ENCODE measurements at regions not wholly inside any gene's neighbourhood (a gene's known extent, or its start where the extent isn't known, plus 50 kb on each side); places are given as distances from the start of the nearest gene placed in this dataset.
A peak's percentile ranks its signal among the peaks of the same experiment; 100 is the strongest.
"Not testable (repeated sequence)": the region's sequence is repeated elsewhere in the genome, so short reads cannot be mapped to it uniquely, and the experiment has no call there.

- no peak for FAIRE-seq
Measured at GRCh38 chr13:64684108-64684507, 2546.0 kb downstream of the PCDH9 start.

GRCh38 chr13:64680739-64681138 lies 2549.4 kb downstream of the PCDH9 start:
- no peak for FAIRE-seq
- no peak for DNase-seq (ENCODE audit: insufficient read length, low spot score)

More at GRCh38 chr13:64684108-64684507, 2546.0 kb downstream of the PCDH9 start:
- DNase-seq (ENCODE audit: insufficient read length, low spot score): no peak

DNA sequence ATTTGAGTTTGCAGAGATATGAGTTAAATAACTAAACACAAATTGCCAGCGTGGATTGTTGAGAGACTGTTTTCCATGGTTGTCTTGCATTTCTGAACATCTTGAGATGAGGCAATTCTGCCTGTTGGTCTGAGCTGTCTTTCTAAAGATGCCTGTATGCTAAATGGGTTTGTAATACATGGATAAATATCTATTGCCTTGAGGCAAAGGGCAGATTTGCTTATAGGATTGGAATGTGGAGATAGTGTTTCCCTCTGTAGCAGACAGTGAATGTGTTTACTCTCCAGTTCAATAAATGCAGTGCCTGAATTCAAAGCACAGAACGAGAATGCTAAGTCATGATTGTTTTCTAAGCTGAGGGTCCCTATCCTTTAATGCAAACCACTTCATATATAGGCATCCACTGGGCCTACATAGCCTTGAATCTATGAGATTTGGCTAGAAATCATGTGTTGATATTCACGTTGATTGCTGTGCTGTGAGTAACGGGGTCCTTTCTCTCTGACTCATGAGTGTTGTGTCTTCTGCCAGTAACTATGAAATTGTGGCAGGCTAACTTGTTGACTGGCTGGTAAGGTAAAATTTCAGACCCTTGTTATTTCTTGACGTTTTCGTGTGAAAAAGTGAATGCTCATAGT lies 2554.8 kb downstream of the PCDH9 start:
- DNase-seq (ENCODE audit: insufficient read length, low spot score): peak; percentile 21
- FAIRE-seq: peak; percentile 76

GRCh38 chr13:64674126-64674525 lies 2556.0 kb downstream of the PCDH9 start:
- no peak for DNase-seq (ENCODE audit: insufficient read length, low spot score)
- FAIRE-seq: no peak

- no peak for FAIRE-seq
- DNase-seq (ENCODE audit: insufficient read length, low spot score): no peak
Measured at GRCh38 chr13:64672751-64673150, 2557.4 kb downstream of the PCDH9 start.

DNA sequence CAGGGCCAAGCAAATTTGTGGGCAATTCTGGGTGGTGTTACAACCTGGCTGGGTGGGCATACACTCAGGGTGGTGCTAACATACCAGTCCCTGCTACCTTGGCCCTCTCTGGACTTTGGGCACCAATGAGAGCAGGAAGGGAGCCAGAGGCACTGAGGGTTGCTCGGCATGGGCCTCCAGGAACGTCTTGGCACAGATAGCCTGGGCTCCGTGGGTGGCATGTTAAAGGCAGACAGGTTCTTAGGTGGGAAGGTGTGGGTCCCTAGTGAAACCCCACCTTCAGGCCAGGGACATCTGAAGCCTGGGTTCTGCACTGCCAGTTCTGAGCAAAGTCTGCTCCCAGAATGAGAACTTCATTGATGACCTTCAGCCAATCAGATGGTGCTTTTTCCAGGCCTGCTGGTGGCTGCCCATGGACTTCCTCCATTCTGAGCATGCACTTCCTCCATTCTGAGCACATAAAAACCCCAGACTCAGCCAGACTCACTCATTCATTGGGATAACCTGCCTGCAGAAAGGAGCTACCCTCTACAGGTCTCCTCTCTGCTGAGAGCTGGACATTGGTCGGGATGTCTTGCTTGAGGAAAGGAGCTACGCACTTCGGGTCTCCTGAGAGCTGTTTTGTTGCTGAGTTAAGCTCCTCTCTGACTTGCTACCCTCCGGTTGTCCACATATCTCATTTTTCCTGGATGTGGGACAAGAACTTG lies 2567.1 kb downstream of the PCDH9 start:
- FAIRE-seq: no peak
- no peak for DNase-seq (ENCODE audit: insufficient read length, low spot score)

GRCh38 chr13:64648293-64648692 lies 2581.8 kb downstream of the PCDH9 start:
- DNase-seq (ENCODE audit: insufficient read length, low spot score): no peak
- FAIRE-seq: no peak

- no peak for DNase-seq (ENCODE audit: insufficient read length, low spot score)
Measured at GRCh38 chr13:64643066-64643465, 2587.1 kb downstream of the PCDH9 start.

DNA sequence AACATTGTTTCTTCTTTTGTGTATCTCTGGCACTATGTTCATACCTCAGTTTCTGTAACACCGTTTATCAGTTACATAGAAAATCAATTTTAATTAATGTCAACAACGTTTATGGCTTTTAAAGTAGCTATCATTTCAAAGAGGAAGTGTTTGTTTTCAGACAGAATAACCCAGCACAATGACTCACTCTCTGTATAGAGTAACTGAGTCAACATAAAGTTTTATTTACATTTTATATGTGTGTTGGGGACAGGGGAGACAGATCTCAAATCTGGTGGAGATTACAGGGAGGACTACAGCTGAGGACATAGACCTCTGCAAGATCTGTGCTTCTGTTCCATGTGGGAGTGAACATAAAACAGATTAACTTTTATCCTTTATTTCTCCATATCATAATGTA lies 2590.1 kb downstream of the PCDH9 start:
- no peak for DNase-seq (ENCODE audit: insufficient read length, low spot score)
- FAIRE-seq: no peak

More at GRCh38 chr13:64643066-64643465, 2587.1 kb downstream of the PCDH9 start:
- no peak for FAIRE-seq

GRCh38 chr13:64639206-64639605 lies 2590.9 kb downstream of the PCDH9 start:
- FAIRE-seq: no peak
- DNase-seq (ENCODE audit: insufficient read length, low spot score): no peak

- FAIRE-seq (no peak), DNase-seq (ENCODE audit: insufficient read length, low spot score) (no peak)
Measured at GRCh38 chr13:64633948-64634347, 2596.2 kb downstream of the PCDH9 start.

DNA sequence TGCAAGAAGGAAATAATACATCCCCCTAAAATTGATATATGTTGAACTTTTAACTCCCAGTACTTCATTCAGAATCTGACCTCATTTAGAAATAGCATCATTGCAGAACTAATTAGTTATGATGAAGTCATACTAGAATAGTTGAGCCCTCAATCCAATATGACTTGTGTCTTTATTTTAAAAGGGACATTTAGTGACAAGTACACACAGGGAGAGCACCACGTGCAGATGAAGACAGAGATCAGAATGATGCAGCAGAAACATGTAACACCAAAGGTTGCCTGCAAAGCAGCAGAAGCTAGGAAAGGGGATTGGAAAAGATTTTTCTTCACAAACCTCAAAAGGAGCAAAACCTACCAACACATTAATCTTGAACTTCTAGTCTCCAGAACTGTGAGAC lies 2602.5 kb downstream of the PCDH9 start:
- DNase-seq (ENCODE audit: insufficient read length, low spot score) (no peak), FAIRE-seq (no peak)

- DNase-seq (ENCODE audit: insufficient read length, low spot score): no peak
- FAIRE-seq: no peak
Measured at GRCh38 chr13:64626105-64626504, 2604.0 kb downstream of the PCDH9 start.

GRCh38 chr13:64617231-64617630 lies 2612.9 kb downstream of the PCDH9 start:
- DNase-seq (ENCODE audit: insufficient read length, low spot score): no peak
- FAIRE-seq: no peak

DNA sequence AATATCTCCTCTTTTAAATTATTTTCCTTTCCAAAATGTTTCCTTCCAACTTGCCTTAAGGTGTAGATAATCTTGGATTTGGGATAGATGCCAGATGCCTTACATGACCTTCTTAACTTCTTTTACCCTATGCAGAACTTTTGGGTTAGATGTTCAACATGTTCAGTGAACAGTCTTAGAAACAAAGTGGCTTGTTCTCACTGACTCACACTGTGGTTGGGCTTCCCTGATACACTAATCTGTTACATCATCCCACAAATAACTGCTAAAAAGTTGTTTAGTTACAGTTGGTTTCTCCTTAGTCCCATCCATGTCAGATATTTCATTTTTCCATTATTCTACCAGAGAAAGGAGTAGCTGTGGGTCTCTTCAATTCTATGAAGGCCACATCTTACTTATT lies 2638.2 kb downstream of the PCDH9 start:
- no peak for FAIRE-seq
- no peak for DNase-seq (ENCODE audit: insufficient read length, low spot score)

- no peak for DNase-seq (ENCODE audit: insufficient read length, low spot score)
Measured at GRCh38 chr13:64579331-64579730, 2650.8 kb downstream of the PCDH9 start.

GRCh38 chr13:64568748-64569147 lies 2661.4 kb downstream of the PCDH9 start:
- DNase-seq (ENCODE audit: insufficient read length, low spot score): no peak
- FAIRE-seq: no peak

More at GRCh38 chr13:64579331-64579730, 2650.8 kb downstream of the PCDH9 start:
- no peak for FAIRE-seq

- FAIRE-seq; DNase-seq (ENCODE audit: insufficient read length, low spot score): not testable (repeated sequence)
Measured at GRCh38 chr13:64558031-64558430, 2672.1 kb downstream of the PCDH9 start.

DNA sequence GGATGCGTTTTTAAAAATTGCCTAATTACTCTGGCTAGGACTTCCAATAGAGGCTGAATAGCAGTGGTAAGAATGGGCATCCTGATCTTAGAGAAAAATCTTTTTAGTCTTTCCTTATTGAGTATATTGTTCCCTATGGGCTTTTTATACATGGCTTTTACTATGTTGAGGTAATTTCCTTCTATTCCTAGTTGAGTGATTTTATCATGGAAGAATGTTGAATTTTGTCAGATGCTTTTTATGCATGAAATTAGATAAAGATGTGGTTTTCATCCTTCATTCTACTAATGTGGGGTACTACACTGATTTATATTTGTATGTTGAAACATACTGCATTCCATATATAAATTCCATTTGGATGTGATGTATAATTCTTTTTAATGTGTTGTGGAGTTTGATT lies 2673.8 kb downstream of the PCDH9 start:
- FAIRE-seq (no peak), DNase-seq (ENCODE audit: insufficient read length, low spot score) (peak; percentile 1)

- FAIRE-seq (no peak), DNase-seq (ENCODE audit: insufficient read length, low spot score) (no peak)
Measured at GRCh38 chr13:64553411-64554129, 2676.6 kb downstream of the PCDH9 start.

GRCh38 chr13:64551755-64552154 lies 2678.4 kb downstream of the PCDH9 start:
- FAIRE-seq (no peak), DNase-seq (ENCODE audit: insufficient read length, low spot score) (peak; percentile 20)

GRCh38 chr13:64546371-64546770 lies 2683.8 kb downstream of the PCDH9 start:
- DNase-seq (ENCODE audit: insufficient read length, low spot score): no peak

More at GRCh38 chr13:64546371-64546770, 2683.8 kb downstream of the PCDH9 start:
- no peak for FAIRE-seq

All from HTR-8/SVneo (cell line).